Kidney epithelial cell (primary cell): ENCODE measurements at regions not wholly inside any gene's neighbourhood (a gene's known extent, or its start where the extent isn't known, plus 50 kb on each side); places are given as distances from the start of the nearest gene placed in this dataset.

Source experiments
- DNase-seq: peaks from one replicate; pipeline ENCODE4 v3.0.0-alpha.2; 2010; ENCODE audit warnings: low read depth
- H3K27me3 ChIP-seq: 2 replicates; pipeline ENCODE4 v1.6.0; 2011; ENCODE audit warnings: low read length; ENCODE audit not compliant: control insufficient read depth, insufficient read depth
- H3K36me3 ChIP-seq: 2 replicates; pipeline ENCODE4 v1.5.1; 2011; ENCODE audit warnings: low read length; ENCODE audit not compliant: control insufficient read depth, insufficient read depth
- H3K4me3 ChIP-seq: 2 replicates; pipeline ENCODE4 v1.5.1; 2011; ENCODE audit warnings: low read depth, mild to moderate bottlenecking, control low read depth, low read length
- CTCF ChIP-seq: IDR thresholded peaks from 2 replicates; pipeline ENCODE4 v1.5.1; 2011; ENCODE audit warnings: mild to moderate bottlenecking, moderate library complexity, low read length, control low read depth, inconsistent platforms; ENCODE audit not compliant: insufficient read depth, poor library complexity, severe bottlenecking

GRCh38 chr10:21069278-21069677, 172.2 kb upstream of the NEBL start:
- no peak for TF ChIP-seq CTCF
- Histone ChIP-seq H3K4me3 (no peak overlapping the region), H3K27me3 (no peaks in the 10 kb centered on the region), H3K36me3 (no peaks in the 10 kb centered on the region)
- no peak for DNase-seq

GRCh38 chr10:21068026-21068656, 171.0 kb upstream of the NEBL start:
- TF ChIP-seq CTCF = no peak
- H3K4me3 ChIP-seq = no peak overlapping the region
- H3K27me3 ChIP-seq = no peaks in the 10 kb centered on the region
- no peak for DNase-seq
- H3K36me3 ChIP-seq = no peaks in the 10 kb centered on the region

- H3K4me3 ChIP-seq = no peak overlapping the region
- no peaks in the 10 kb centered on the region for H3K27me3 ChIP-seq
- H3K36me3 ChIP-seq = no peaks in the 10 kb centered on the region
- no peak for TF ChIP-seq CTCF
- no peak for DNase-seq
Observed at GRCh38 chr10:21065621-21066248, 168.6 kb upstream of the NEBL start.

- no peak for DNase-seq
- no peaks in the 10 kb centered on the region for H3K36me3 ChIP-seq
- no peak for TF ChIP-seq CTCF
- H3K4me3 ChIP-seq = no peak overlapping the region
- H3K27me3 ChIP-seq = no peaks in the 10 kb centered on the region
Observed at GRCh38 chr10:21061982-21062381, 164.9 kb upstream of the NEBL start.

- no peak for DNase-seq
- no peak overlapping the region for H3K4me3 ChIP-seq
- no peaks in the 10 kb centered on the region for H3K36me3 ChIP-seq
- H3K27me3 ChIP-seq = no peaks in the 10 kb centered on the region
- no peak for TF ChIP-seq CTCF
Observed at GRCh38 chr10:21061184-21061583, 164.1 kb upstream of the NEBL start.

GRCh38 chr10:21060626-21061025, 163.5 kb upstream of the NEBL start:
- no peak overlapping the region for H3K4me3 ChIP-seq
- H3K27me3 ChIP-seq = no peaks in the 10 kb centered on the region
- no peak for TF ChIP-seq CTCF
- DNase-seq = no peak
- no peaks in the 10 kb centered on the region for H3K36me3 ChIP-seq
